ENCODE measurements at regions not wholly inside any gene's neighbourhood (a gene's known extent, or its start where the extent isn't known, plus 50 kb on each side); places are given as distances from the start of the nearest gene placed in this dataset.

GRCh38 chr10:31604096-31604495 is 285.1 kb downstream of the ZEB1 start:
- no peak for TF ChIP-seq CTCF (IDR thresholded peaks at IDR 0.05)
- no peak for TF ChIP-seq POLR2AphosphoS5 (IDR thresholded peaks at IDR 0.05)
- TF ChIP-seq POLR2A (IDR thresholded peaks at IDR 0.05) = no peak
